ENCODE measurements at regions not wholly inside any gene's neighbourhood (a gene's known extent, or its start where the extent isn't known, plus 50 kb on each side); places are given as distances from the start of the nearest gene placed in this dataset.

GRCh38 chr12:114976959-114977358 lies 293.0 kb upstream of the TBX3 start:
- no peaks in the 10 kb centered on the region for H3K9me1 ChIP-seq (replicated peaks; ENCODE audit: control insufficient read depth, extremely low read depth, insufficient read depth, low read length)
- no peak overlapping the region for H3K9ac ChIP-seq (replicated peaks; ENCODE audit: extremely low read depth, insufficient read depth, low read length)
- FAIRE-seq: no peak
- dilution Hi-C loops (cut with MboI; ENCODE audit: extremely low pct_ligation_motif_present, low sequenced_read_pairs): no loop called here
- no peaks in the 10 kb centered on the region for H3K9me3 ChIP-seq (replicated peaks; ENCODE audit: control insufficient read depth, insufficient read depth, low read length)
- no peak overlapping the region for H3K4me2 ChIP-seq (ENCODE audit: insufficient read depth, low read length)
- no peaks in the 10 kb centered on the region for H3K79me2 ChIP-seq (ENCODE audit: control insufficient read depth, insufficient read depth, low read length)
- ChIA-PET POLR2A (no interaction called here), CTCF (no interaction called here)
- no peaks in the 10 kb centered on the region for H4K20me1 ChIP-seq (replicated peaks; ENCODE audit: control insufficient read depth, extremely low read depth, insufficient read depth, low read length)
- H3K36me3 ChIP-seq (ENCODE audit: control insufficient read depth in 2 of 2, extremely low read depth in 1 of 2, insufficient read depth in 2 of 2, low read length in 2 of 2): no peaks in the 10 kb centered on the region
- no peak overlapping the region for H2AFZ ChIP-seq (ENCODE audit: low read depth, low read length)
- DNase-seq (ENCODE audit: low read depth, low spot score): no peak
- H3K4me3 ChIP-seq (replicated peaks in 1 of 3; ENCODE audit: insufficient read depth in 1 of 3, low read depth in 1 of 3, low read length in 3 of 3): no peak overlapping the region
- no peaks in the 10 kb centered on the region for H3K27me3 ChIP-seq (ENCODE audit: control insufficient read depth in 2 of 2, insufficient read depth in 2 of 2, low read length in 2 of 2)
- BruUV-seq (replicated peaks): no TSS peak
- H3K4me1 ChIP-seq (ENCODE audit: control insufficient read depth, extremely low read depth, insufficient read depth, low read length): no peaks in the 10 kb centered on the region
- TF ChIP-seq FOS (IDR thresholded peaks at IDR 0.05; ENCODE audit: borderline replicate concordance, insufficient read depth, low read length) (no peak), POLR2A (IDR thresholded peaks at IDR 0.05; ENCODE audit: low read depth, low read length) (no peak), EZH2 (IDR thresholded peaks at IDR 0.05; ENCODE audit: borderline replicate concordance, low read depth, low read length, severe bottlenecking) (no peak), POLR2AphosphoS5 (IDR thresholded peaks at IDR 0.05; ENCODE audit: insufficient read depth, low read depth, low read length) (no peak), GATA2 (IDR thresholded peaks at IDR 0.05; ENCODE audit: insufficient read depth, insufficient read length, low read depth, low read length) (no peak), MYC (IDR thresholded peaks at IDR 0.05; ENCODE audit: low read depth, low read length) (no peak)
- TF ChIP-seq, protein P1, sequence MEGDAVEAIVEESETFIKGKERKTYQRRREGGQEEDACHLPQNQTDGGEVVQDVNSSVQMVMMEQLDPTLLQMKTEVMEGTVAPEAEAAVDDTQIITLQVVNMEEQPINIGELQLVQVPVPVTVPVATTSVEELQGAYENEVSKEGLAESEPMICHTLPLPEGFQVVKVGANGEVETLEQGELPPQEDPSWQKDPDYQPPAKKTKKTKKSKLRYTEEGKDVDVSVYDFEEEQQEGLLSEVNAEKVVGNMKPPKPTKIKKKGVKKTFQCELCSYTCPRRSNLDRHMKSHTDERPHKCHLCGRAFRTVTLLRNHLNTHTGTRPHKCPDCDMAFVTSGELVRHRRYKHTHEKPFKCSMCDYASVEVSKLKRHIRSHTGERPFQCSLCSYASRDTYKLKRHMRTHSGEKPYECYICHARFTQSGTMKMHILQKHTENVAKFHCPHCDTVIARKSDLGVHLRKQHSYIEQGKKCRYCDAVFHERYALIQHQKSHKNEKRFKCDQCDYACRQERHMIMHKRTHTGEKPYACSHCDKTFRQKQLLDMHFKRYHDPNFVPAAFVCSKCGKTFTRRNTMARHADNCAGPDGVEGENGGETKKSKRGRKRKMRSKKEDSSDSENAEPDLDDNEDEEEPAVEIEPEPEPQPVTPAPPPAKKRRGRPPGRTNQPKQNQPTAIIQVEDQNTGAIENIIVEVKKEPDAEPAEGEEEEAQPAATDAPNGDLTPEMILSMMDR (IDR thresholded peaks at IDR 0.05; ENCODE audit: extremely low read depth in 1 of 2, insufficient read depth in 1 of 2, low read depth in 1 of 2, low read length in 2 of 2): no peak
- H3K27ac ChIP-seq (ENCODE audit: insufficient read depth, low read depth, low read length): no peak overlapping the region
- intact Hi-C loops (cut with micrococcal nuclease): no loop called here

- Histone ChIP-seq H3K27ac (ENCODE audit: insufficient read depth, low read depth, low read length) (no peak overlapping the region), H2AFZ (ENCODE audit: low read depth, low read length) (no peak overlapping the region), H3K9ac (replicated peaks; ENCODE audit: extremely low read depth, insufficient read depth, low read length) (no peak overlapping the region), H3K36me3 (ENCODE audit: control insufficient read depth in 2 of 2, extremely low read depth in 1 of 2, insufficient read depth in 2 of 2, low read length in 2 of 2) (no peaks in the 10 kb centered on the region), H4K20me1 (replicated peaks; ENCODE audit: control insufficient read depth, extremely low read depth, insufficient read depth, low read length) (no peaks in the 10 kb centered on the region), H3K79me2 (ENCODE audit: control insufficient read depth, insufficient read depth, low read length) (no peaks in the 10 kb centered on the region), H3K4me3 (replicated peaks in 1 of 3; ENCODE audit: insufficient read depth in 1 of 3, low read depth in 1 of 3, low read length in 3 of 3) (no peak overlapping the region), H3K9me3 (replicated peaks; ENCODE audit: control insufficient read depth, insufficient read depth, low read length) (no peaks in the 10 kb centered on the region), H3K9me1 (replicated peaks; ENCODE audit: control insufficient read depth, extremely low read depth, insufficient read depth, low read length) (no peaks in the 10 kb centered on the region), H3K27me3 (ENCODE audit: control insufficient read depth in 2 of 2, insufficient read depth in 2 of 2, low read length in 2 of 2) (no peaks in the 10 kb centered on the region), H3K4me2 (ENCODE audit: insufficient read depth, low read length) (no peak overlapping the region), H3K4me1 (ENCODE audit: control insufficient read depth, extremely low read depth, insufficient read depth, low read length) (no peaks in the 10 kb centered on the region)
- ChIA-PET CTCF (no interaction called here), POLR2A (no interaction called here)
- no TSS peak for BruUV-seq (replicated peaks)
- dilution Hi-C loops (cut with MboI; ENCODE audit: extremely low pct_ligation_motif_present, low sequenced_read_pairs): no loop called here
- TF ChIP-seq, protein P2, sequence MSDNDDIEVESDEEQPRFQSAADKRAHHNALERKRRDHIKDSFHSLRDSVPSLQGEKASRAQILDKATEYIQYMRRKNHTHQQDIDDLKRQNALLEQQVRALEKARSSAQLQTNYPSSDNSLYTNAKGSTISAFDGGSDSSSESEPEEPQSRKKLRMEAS (IDR thresholded peaks at IDR 0.05; ENCODE audit: insufficient read depth, insufficient read length): no peak
- TF ChIP-seq, protein P1 (IDR thresholded peaks at IDR 0.05; ENCODE audit: extremely low read depth in 1 of 2, insufficient read depth in 1 of 2, low read depth in 1 of 2, low read length in 2 of 2): no peak
- no peak for FAIRE-seq
- intact Hi-C loops (cut with micrococcal nuclease): no loop called here
- DNase-seq (ENCODE audit: low read depth, low spot score): no peak
These were observed 292.4 kb upstream of the TBX3 start for GRCh38 chr12:114976372-114976771.

All from endothelial cell of umbilical vein (primary cell).